HFFc6 (cell line): ENCODE measurements at regions not wholly inside any gene's neighbourhood (a gene's known extent, or its start where the extent isn't known, plus 50 kb on each side); places are given as distances from the start of the nearest gene placed in this dataset.

Source experiments
- DNase-seq: peaks from one replicate; pipeline ENCODE4 v3.0.0-alpha.2; 2018
- H3K27ac Mint-ChIP-seq: 2 replicates; pipeline ENCODE4 v1.8.0; 2020; ENCODE audit warnings: mild to moderate bottlenecking, mixed read lengths
- H3K27me3 Mint-ChIP-seq: 2 replicates; pipeline ENCODE4 v1.8.0; 2021; ENCODE audit warnings: mild to moderate bottlenecking, moderate library complexity, mixed read lengths; ENCODE audit not compliant: insufficient read depth
- H3K36me3 Mint-ChIP-seq: 2 replicates; pipeline ENCODE4 v1.8.0; 2021; ENCODE audit warnings: low read depth, mixed read lengths
- H3K4me1 Mint-ChIP-seq: 2 replicates; pipeline ENCODE4 v1.8.0; 2020; ENCODE audit warnings: low read depth, mixed read lengths
- H3K4me3 Mint-ChIP-seq: 2 replicates; pipeline ENCODE4 v1.8.0; 2020; ENCODE audit warnings: mild to moderate bottlenecking, moderate library complexity, mixed read lengths
- H3K9me3 Mint-ChIP-seq: 2 replicates; pipeline ENCODE4 v1.8.0; 2020; ENCODE audit warnings: mild to moderate bottlenecking, mixed read lengths
- TF ChIP-seq, protein P1 (sequence below): fragments of 200-600 bp; sonication (generic); IDR thresholded peaks from 2 replicates; pipeline ENCODE4 v1.5.0; 2021; ENCODE audit warnings: antibody characterized with exemption, mild to moderate bottlenecking

- H3K9me3 Mint-ChIP-seq = peaks cover 55% of the 10 kb centered on the region
- DNase-seq = no peak
- H3K27me3 Mint-ChIP-seq = no peaks in the 10 kb centered on the region; the same call in none of the 2 replicates
- H3K27ac Mint-ChIP-seq = no peak overlapping the region
- TF ChIP-seq, protein P1, sequence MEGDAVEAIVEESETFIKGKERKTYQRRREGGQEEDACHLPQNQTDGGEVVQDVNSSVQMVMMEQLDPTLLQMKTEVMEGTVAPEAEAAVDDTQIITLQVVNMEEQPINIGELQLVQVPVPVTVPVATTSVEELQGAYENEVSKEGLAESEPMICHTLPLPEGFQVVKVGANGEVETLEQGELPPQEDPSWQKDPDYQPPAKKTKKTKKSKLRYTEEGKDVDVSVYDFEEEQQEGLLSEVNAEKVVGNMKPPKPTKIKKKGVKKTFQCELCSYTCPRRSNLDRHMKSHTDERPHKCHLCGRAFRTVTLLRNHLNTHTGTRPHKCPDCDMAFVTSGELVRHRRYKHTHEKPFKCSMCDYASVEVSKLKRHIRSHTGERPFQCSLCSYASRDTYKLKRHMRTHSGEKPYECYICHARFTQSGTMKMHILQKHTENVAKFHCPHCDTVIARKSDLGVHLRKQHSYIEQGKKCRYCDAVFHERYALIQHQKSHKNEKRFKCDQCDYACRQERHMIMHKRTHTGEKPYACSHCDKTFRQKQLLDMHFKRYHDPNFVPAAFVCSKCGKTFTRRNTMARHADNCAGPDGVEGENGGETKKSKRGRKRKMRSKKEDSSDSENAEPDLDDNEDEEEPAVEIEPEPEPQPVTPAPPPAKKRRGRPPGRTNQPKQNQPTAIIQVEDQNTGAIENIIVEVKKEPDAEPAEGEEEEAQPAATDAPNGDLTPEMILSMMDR = no peak
- peaks cover 8% of the 10 kb centered on the region; the same call in 1 of the 2 replicates for H3K36me3 Mint-ChIP-seq
- no peaks in the 10 kb centered on the region for H3K4me1 Mint-ChIP-seq
- no peak overlapping the region for H3K4me3 Mint-ChIP-seq
Measured at GRCh38 chr11:134531327-134532130, 119.5 kb upstream of the B3GAT1 start.

GRCh38 chr11:134530636-134531326 is 118.7 kb upstream of the B3GAT1 start:
- TF ChIP-seq, protein P1 = no peak
- Mint-ChIP-seq H3K36me3 (peaks cover 8% of the 10 kb centered on the region; the same call in 1 of the 2 replicates), H3K27me3 (no peaks in the 10 kb centered on the region; the same call in none of the 2 replicates), H3K27ac (no peak overlapping the region), H3K4me1 (no peaks in the 10 kb centered on the region), H3K4me3 (no peak overlapping the region), H3K9me3 (peaks cover 59% of the 10 kb centered on the region)
- DNase-seq = no peak

DNA sequence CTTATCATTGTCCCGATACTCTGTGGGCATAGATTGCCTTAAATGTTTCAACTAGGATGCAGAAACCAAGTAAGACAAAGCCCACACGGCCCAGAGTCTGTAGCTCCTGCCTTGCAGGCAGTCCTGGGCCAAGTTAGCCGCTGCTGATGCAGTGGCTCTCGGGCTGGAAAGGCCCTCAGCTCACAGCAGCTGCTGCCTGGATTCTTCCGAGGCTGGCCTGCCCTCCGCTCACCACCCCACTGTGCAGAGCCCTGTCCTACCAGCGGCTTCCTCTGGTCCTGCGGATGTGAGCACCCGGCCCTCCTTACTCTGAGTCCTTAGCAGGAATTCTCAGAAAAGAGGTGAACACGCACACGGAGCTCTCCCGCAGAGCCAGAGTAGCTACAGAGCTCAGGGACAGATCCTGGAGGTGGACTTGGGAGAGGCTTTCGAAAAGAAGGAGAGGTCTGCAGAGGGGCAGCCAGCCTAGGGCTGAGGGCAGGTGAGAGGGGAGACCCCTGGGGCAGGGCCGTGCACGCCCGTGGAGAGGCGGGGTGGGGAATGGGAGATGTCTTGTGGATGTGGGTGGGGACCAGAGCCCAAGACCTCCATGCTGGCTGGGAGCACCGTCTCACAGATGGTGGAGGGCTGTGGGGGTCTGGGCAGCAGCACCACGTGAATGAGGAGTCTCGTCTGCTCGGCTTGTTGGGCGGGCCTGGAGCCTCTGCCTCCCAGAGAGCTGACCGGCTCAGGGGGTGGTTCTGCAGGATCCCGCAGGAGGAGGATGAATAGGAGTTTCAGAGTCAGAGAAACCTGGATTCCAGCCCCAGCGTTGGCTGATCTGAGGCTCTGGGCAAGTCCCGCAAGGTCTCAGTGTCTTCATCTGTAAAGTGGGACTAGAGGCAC is 117.4 kb upstream of the B3GAT1 start:
- TF ChIP-seq, protein P1 = no peak
- H3K4me3 Mint-ChIP-seq = no peak overlapping the region
- no peak overlapping the region for H3K27ac Mint-ChIP-seq
- no peaks in the 10 kb centered on the region for H3K4me1 Mint-ChIP-seq
- H3K9me3 Mint-ChIP-seq = peaks cover 64% of the 10 kb centered on the region
- no peak for DNase-seq
- no peaks in the 10 kb centered on the region; the same call in none of the 2 replicates for H3K27me3 Mint-ChIP-seq
- 0 out of 2 replicates have a peak, but pooled peaks cover 8% of the 10 kb centered on the region for H3K36me3 Mint-ChIP-seq

- Mint-ChIP-seq H3K27ac (no peak overlapping the region), H3K36me3 (0 out of 2 replicates have a peak, but pooled peaks cover 4% of the 10 kb centered on the region), H3K4me1 (no peaks in the 10 kb centered on the region), H3K4me3 (no peak overlapping the region), H3K27me3 (no peaks in the 10 kb centered on the region; the same call in 1 of the 2 replicates), H3K9me3 (peaks cover 58% of the 10 kb centered on the region)
- TF ChIP-seq, protein P1 = no peak
- no peak for DNase-seq
Measured at GRCh38 chr11:134528453-134528852, 116.4 kb upstream of the B3GAT1 start.
